IMR-90 (cell line): ENCODE measurements at regions not wholly inside any gene's neighbourhood (a gene's known extent, or its start where the extent isn't known, plus 50 kb on each side); places are given as distances from the start of the nearest gene placed in this dataset.

Experiments
- ATAC-seq: fragments of 200-7000 bp; cut with Tn5 transposase; 2 replicates; pipeline ENCODE4 v1.9.1; 2020; ENCODE audit warnings: low read depth, mild to moderate bottlenecking, moderate library complexity
- BruUV-seq: library from RNA; stranded (reverse); fragments of 400-500 nt; replicated peaks from 2 replicates; lab custom pipeline; 2021; lab: Mats Ljungman, UMichigan
- CTCF ChIA-PET: fragments of 300-600 bp; formaldehyde crosslinking; extraction: SDS; loops from one replicate; lab custom pipeline; 2021; ENCODE audit warnings: antibody characterized with exemption; lab: Yijun Ruan, JAX
- POLR2A ChIA-PET: fragments of 300-600 bp; sonication (Branson Sonifier 250); formaldehyde crosslinking; loops from one replicate; lab custom pipeline; 2022; ENCODE audit warnings: antibody characterized with exemption; ENCODE audit not compliant: unreplicated experiment; lab: Charles Lee
- DNase-seq: peaks from one replicate; pipeline ENCODE4 v3.0.0; 2013
- H2AFZ ChIP-seq: replicated peaks from 2 replicates; pipeline ENCODE3; 2013; ENCODE audit warnings: low read length, mild to moderate bottlenecking; ENCODE audit not compliant: poor library complexity
- H2AK5ac ChIP-seq: 2 replicates; pipeline ENCODE4 v1.6.1; 2013; ENCODE audit warnings: low read depth, low read length, inconsistent platforms
- H2AK9ac ChIP-seq: replicated peaks from 2 replicates; pipeline ENCODE3; 2013; ENCODE audit warnings: mild to moderate bottlenecking, low read depth, low read length, moderate library complexity; ENCODE audit not compliant: poor library complexity
- H2BK120ac ChIP-seq: 2 replicates; pipeline ENCODE4 v1.6.1; 2013; ENCODE audit warnings: low read depth, low read length, inconsistent platforms
- H2BK15ac ChIP-seq: 3 replicates; pipeline ENCODE4 v1.6.1; 2013; ENCODE audit warnings: low read depth, low read length, inconsistent platforms
- H2BK20ac ChIP-seq: 2 replicates; pipeline ENCODE4 v1.6.1; 2013; ENCODE audit warnings: low read depth, mild to moderate bottlenecking, inconsistent platforms, low read length, moderate library complexity
- H2BK5ac ChIP-seq: 2 replicates; pipeline ENCODE4 v1.6.1; 2013; ENCODE audit warnings: mild to moderate bottlenecking, low read depth, low read length, inconsistent platforms; ENCODE audit not compliant: poor library complexity, severe bottlenecking
- H3K14ac ChIP-seq: replicated peaks from 2 replicates; pipeline ENCODE4 v1.6.1; 2013; ENCODE audit warnings: low read depth, low read length, inconsistent platforms
- H3K18ac ChIP-seq: 2 replicates; pipeline ENCODE4 v1.6.1; 2013; ENCODE audit warnings: low read depth, low read length, control low read depth
- H3K23ac ChIP-seq: 2 replicates; pipeline ENCODE4 v1.6.1; 2013; ENCODE audit warnings: low read depth, low read length, inconsistent platforms
- H3K27ac ChIP-seq: 2 replicates; pipeline ENCODE4 v1.5.1; 2013; ENCODE audit warnings: mild to moderate bottlenecking, control low read depth, low read length; ENCODE audit not compliant: insufficient read depth
- H3K27me3 ChIP-seq: 2 replicates; pipeline ENCODE4 v1.6.1; 2013; ENCODE audit warnings: low read length; ENCODE audit not compliant: control insufficient read depth, insufficient read depth
- H3K36me3 ChIP-seq: 2 replicates; pipeline ENCODE4 v1.6.1; 2013; ENCODE audit warnings: low read length, mixed read lengths; ENCODE audit not compliant: control insufficient read depth, insufficient read depth
- H3K4ac ChIP-seq: 2 replicates; pipeline ENCODE4 v1.6.1; 2013; ENCODE audit warnings: low read depth, low read length, inconsistent platforms
- H3K4me1 ChIP-seq: 2 replicates; pipeline ENCODE4 v1.6.1; 2013; ENCODE audit warnings: low read length, mixed read lengths; ENCODE audit not compliant: control insufficient read depth, insufficient read depth
- H3K4me2 ChIP-seq: 2 replicates; pipeline ENCODE4 v1.6.1; 2013; ENCODE audit warnings: low read depth, mild to moderate bottlenecking, control low read depth, low read length, moderate library complexity
- H3K4me3 ChIP-seq: 2 replicates; pipeline ENCODE4 v1.5.1; 2013; ENCODE audit warnings: low read depth, mild to moderate bottlenecking, control low read depth, low read length, moderate library complexity; ENCODE audit not compliant: insufficient read depth
- H3K56ac ChIP-seq: 2 replicates; pipeline ENCODE4 v1.6.1; 2013; ENCODE audit warnings: low read length, inconsistent platforms; ENCODE audit not compliant: insufficient read depth; ENCODE audit errors: extremely low read depth
- H3K79me1 ChIP-seq, 2 experiments: 2 replicates each; pipeline ENCODE4 v1.6.1; 2013; ENCODE audit warnings: low read length in 2 of 2, inconsistent platforms in 1 of 2, low read depth in 1 of 2
- H3K9ac ChIP-seq: 2 replicates; pipeline ENCODE4 v1.6.1; 2013; ENCODE audit warnings: low read depth, low read length, control low read depth
- H3K9me1 ChIP-seq: 2 replicates; pipeline ENCODE4 v1.6.1; 2013; ENCODE audit warnings: low read length, inconsistent platforms; ENCODE audit not compliant: insufficient read depth
- H3K9me3 ChIP-seq: 2 replicates; pipeline ENCODE4 v1.6.1; 2013; ENCODE audit warnings: low read length; ENCODE audit not compliant: control insufficient read depth, insufficient read depth
- H4K20me1 ChIP-seq: 2 replicates; pipeline ENCODE4 v1.6.1; 2013; ENCODE audit warnings: low read length, inconsistent platforms; ENCODE audit not compliant: insufficient read depth
- H4K5ac ChIP-seq: 2 replicates; pipeline ENCODE4 v1.6.1; 2013; ENCODE audit warnings: mild to moderate bottlenecking, low read depth, low read length, control low read depth
- H4K8ac ChIP-seq, 2 experiments: 2 replicates each; pipeline ENCODE4 v1.6.1; 2013; ENCODE audit warnings: low read depth in 2 of 2, low read length in 2 of 2, control low read depth in 1 of 2, inconsistent platforms in 1 of 2
- H4K91ac ChIP-seq: 2 replicates; pipeline ENCODE4 v1.6.1; 2013; ENCODE audit warnings: low read depth, low read length, inconsistent platforms; ENCODE audit not compliant: insufficient read depth
- BHLHE40 ChIP-seq: fragments of 150-350 bp; IDR thresholded peaks from 2 replicates; pipeline ENCODE4 v1.6.1; 2016; ENCODE audit warnings: mild to moderate bottlenecking, low read depth, low read length
- CEBPB ChIP-seq: IDR thresholded peaks from 2 replicates; pipeline ENCODE4 v1.6.1; 2012; ENCODE audit warnings: low read depth, low read length, improper control_type of control experiment
- CHD1 ChIP-seq: IDR thresholded peaks from 2 replicates; pipeline ENCODE4 v1.6.1; 2012; ENCODE audit warnings: low read depth, low read length, improper control_type of control experiment
- ELK1 ChIP-seq: fragments of 150-350 bp; IDR thresholded peaks from 2 replicates; pipeline ENCODE4 v1.6.1; 2016; ENCODE audit warnings: low read depth, mild to moderate bottlenecking, low read length, moderate library complexity, borderline replicate concordance
- FOS ChIP-seq: fragments of 150-350 bp; IDR thresholded peaks from 2 replicates; pipeline ENCODE4 v1.6.1; 2016; ENCODE audit warnings: low read depth, low read length
- MAFK ChIP-seq: IDR thresholded peaks from 2 replicates; pipeline ENCODE4 v1.6.1; 2012; ENCODE audit warnings: low read depth, low read length, improper control_type of control experiment
- MAZ ChIP-seq: IDR thresholded peaks from 2 replicates; pipeline ENCODE4 v1.6.1; 2012; ENCODE audit warnings: low read depth, mild to moderate bottlenecking, low read length, improper control_type of control experiment, moderate library complexity, borderline replicate concordance
- MXI1 ChIP-seq: IDR thresholded peaks from 2 replicates; pipeline ENCODE4 v1.6.1; 2012; ENCODE audit warnings: low read depth, mild to moderate bottlenecking, low read length, moderate library complexity, borderline replicate concordance
- NFE2L2 ChIP-seq: fragments of 150-350 bp; IDR thresholded peaks from 2 replicates; pipeline ENCODE4 v1.6.1; 2016; ENCODE audit warnings: low read depth, mild to moderate bottlenecking, low read length
- POLR2A ChIP-seq: IDR thresholded peaks from 2 replicates; pipeline ENCODE4 v1.6.1; 2012; ENCODE audit warnings: mild to moderate bottlenecking, low read depth, low read length
- RAD21 ChIP-seq: IDR thresholded peaks from 2 replicates; pipeline ENCODE4 v1.6.1; 2012; ENCODE audit warnings: low read length, improper control_type of control experiment
- RCOR1 ChIP-seq: IDR thresholded peaks from 2 replicates; pipeline ENCODE4 v1.6.1; 2012; ENCODE audit warnings: mild to moderate bottlenecking, low read length, improper control_type of control experiment; ENCODE audit not compliant: insufficient replicate concordance
- RFX5 ChIP-seq: IDR thresholded peaks from 2 replicates; pipeline ENCODE4 v1.8.0; 2012; ENCODE audit warnings: low read depth, mild to moderate bottlenecking, low read length, moderate library complexity
- SMC3 ChIP-seq: fragments of 150-350 bp; IDR thresholded peaks from 2 replicates; pipeline ENCODE4 v1.6.1; 2016; ENCODE audit warnings: low read depth, mild to moderate bottlenecking, antibody characterized with exemption, low read length, moderate library complexity
- WGBS, 2 experiments: methylation state at CpG; one replicate each; pipeline versions ENCODE4 v1.1.5 to v1.1.7; 2013; ENCODE audit warnings: missing lambda C conversion rate in 2 of 2; ENCODE audit not compliant: insufficient read length in 1 of 2; ENCODE audit errors: extremely low coverage in 2 of 2; 5-methylcytosine and 5-hydroxymethylcytosine counted together
- dilution Hi-C: fragments of 300-500 bp; cut with HindIII; formaldehyde crosslinking; loops from one replicate; pipeline ENCODE4 v1.14.3; 2018; ENCODE audit warnings: low sequenced_read_pairs; ENCODE audit not compliant: unreplicated experiment
- in situ Hi-C: fragments of 300-500 bp; cut with MboI; formaldehyde crosslinking; loops from 3 replicates; pipeline ENCODE4 v1.14.3; 2019; ENCODE audit warnings: low sequenced_read_pairs, inconsistent platforms, mixed read lengths
- intact Hi-C: fragments of 100-400 bp; cut with micrococcal nuclease; formaldehyde crosslinking; loops from 2 replicates; pipeline ENCODE4 v1.10.0; 2022
- TF ChIP-seq, protein P1 (sequence below): fragments of 150-350 bp; IDR thresholded peaks from 2 replicates; pipeline ENCODE4 v1.6.1; 2017; ENCODE audit warnings: mild to moderate bottlenecking, antibody characterized with exemption, low read length, low read depth
- TF ChIP-seq, protein P2 (sequence below): conservative IDR thresholded peaks from 2 replicates; pipeline ENCODE4 v1.5.1; 2012; ENCODE audit warnings: mild to moderate bottlenecking, low read depth, low read length, improper control_type of control experiment

DNA sequence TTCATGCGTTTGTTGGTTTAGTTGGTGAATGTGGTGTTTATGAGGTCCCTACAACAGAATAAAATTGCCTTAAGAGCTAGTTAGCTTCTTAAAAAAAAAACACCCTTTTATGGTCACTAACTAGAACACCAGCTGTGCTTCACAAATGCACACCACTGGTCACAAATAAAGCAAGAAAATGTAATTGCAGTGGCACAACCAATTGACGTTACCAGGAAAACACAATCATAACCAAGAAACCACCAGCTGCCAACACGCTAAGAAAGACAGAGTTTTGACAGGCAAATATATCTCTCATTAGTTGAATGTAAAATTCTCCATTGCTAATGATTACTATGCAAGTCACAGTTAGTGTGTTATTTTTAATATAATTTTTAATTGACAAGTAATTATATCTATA is 389.9 kb downstream of the ADAMTS20 start:
- WGBS, 2 experiments, result no CpG with 5 or more reads among the region's 3 CpGs
- BruUV-seq, result no TSS peak

More for the DNA sequence above, 389.9 kb downstream of the ADAMTS20 start:
- ChIA-PET CTCF (interaction anchor here (1.0 kb wide), 1 partner anchor 9 kb away, joined by 3 read pairs; no protein-coding TSS in a partner anchor), POLR2A (no interaction called here)
- H3K36me3 ChIP-seq, result no peaks in the 10 kb centered on the region
- H2BK20ac ChIP-seq, result no peak overlapping the region
- H3K9ac ChIP-seq, result no peak overlapping the region
- no peaks in the 10 kb centered on the region for H3K79me1 ChIP-seq
- no peaks in the 10 kb centered on the region for H3K4me1 ChIP-seq
- no peak overlapping the region for H3K4me2 ChIP-seq
- H3K4ac ChIP-seq, result no peak overlapping the region
- H4K91ac ChIP-seq, result no peak overlapping the region
- no peak overlapping the region for H2AFZ ChIP-seq
- H3K27ac ChIP-seq, result no peak overlapping the region
- no peak overlapping the region for H2AK9ac ChIP-seq
- DNase-seq, result no peak
- no peak overlapping the region for H3K56ac ChIP-seq
- no peak overlapping the region for H2BK120ac ChIP-seq
- H2BK5ac ChIP-seq, result no peak overlapping the region
- no peak for ATAC-seq
- H4K8ac ChIP-seq, result no peak overlapping the region
- no peak overlapping the region for H4K5ac ChIP-seq
- H3K18ac ChIP-seq, result no peak overlapping the region
- TF ChIP-seq MAZ (no peak), MXI1 (no peak), RCOR1 (no peak), FOS (no peak), ELK1 (no peak), CHD1 (no peak), MAFK (no peak), NFE2L2 (no peak), RFX5 (no peak), RAD21 (no peak), CEBPB (no peak), SMC3 (no peak), POLR2A (no peak), BHLHE40 (no peak)
- TF ChIP-seq, protein P1, sequence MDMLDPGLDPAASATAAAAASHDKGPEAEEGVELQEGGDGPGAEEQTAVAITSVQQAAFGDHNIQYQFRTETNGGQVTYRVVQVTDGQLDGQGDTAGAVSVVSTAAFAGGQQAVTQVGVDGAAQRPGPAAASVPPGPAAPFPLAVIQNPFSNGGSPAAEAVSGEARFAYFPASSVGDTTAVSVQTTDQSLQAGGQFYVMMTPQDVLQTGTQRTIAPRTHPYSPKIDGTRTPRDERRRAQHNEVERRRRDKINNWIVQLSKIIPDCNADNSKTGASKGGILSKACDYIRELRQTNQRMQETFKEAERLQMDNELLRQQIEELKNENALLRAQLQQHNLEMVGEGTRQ, result no peak
- TF ChIP-seq, protein P2, sequence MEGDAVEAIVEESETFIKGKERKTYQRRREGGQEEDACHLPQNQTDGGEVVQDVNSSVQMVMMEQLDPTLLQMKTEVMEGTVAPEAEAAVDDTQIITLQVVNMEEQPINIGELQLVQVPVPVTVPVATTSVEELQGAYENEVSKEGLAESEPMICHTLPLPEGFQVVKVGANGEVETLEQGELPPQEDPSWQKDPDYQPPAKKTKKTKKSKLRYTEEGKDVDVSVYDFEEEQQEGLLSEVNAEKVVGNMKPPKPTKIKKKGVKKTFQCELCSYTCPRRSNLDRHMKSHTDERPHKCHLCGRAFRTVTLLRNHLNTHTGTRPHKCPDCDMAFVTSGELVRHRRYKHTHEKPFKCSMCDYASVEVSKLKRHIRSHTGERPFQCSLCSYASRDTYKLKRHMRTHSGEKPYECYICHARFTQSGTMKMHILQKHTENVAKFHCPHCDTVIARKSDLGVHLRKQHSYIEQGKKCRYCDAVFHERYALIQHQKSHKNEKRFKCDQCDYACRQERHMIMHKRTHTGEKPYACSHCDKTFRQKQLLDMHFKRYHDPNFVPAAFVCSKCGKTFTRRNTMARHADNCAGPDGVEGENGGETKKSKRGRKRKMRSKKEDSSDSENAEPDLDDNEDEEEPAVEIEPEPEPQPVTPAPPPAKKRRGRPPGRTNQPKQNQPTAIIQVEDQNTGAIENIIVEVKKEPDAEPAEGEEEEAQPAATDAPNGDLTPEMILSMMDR, result no peak
- no peaks in the 10 kb centered on the region for H3K9me1 ChIP-seq
- in situ Hi-C loops (no loop called here), intact Hi-C loops (no loop called here), dilution Hi-C loops (no loop called here)
- H2AK5ac ChIP-seq, result no peak overlapping the region
- no peak overlapping the region for H2BK15ac ChIP-seq
- H3K27me3 ChIP-seq, result peaks cover 2% of the 10 kb centered on the region; the same call in 1 of the 2 replicates
- H3K23ac ChIP-seq, result no peak overlapping the region
- H3K4me3 ChIP-seq, result no peak overlapping the region
- no peaks in the 10 kb centered on the region for H4K20me1 ChIP-seq
- no peaks in the 10 kb centered on the region for H3K9me3 ChIP-seq
- H3K14ac ChIP-seq, result no peak overlapping the region
